GM12878 (cell line): ENCODE measurements at regions not wholly inside any gene's neighbourhood (a gene's known extent, or its start where the extent isn't known, plus 50 kb on each side); places are given as distances from the start of the nearest gene placed in this dataset.

Experiments
- ATAC-seq: fragments of 200-7000 bp; cut with Tn5 transposase; 3 replicates; pipeline ENCODE4 v1.9.1; 2020; ENCODE audit warnings: mild to moderate bottlenecking, moderate library complexity
- BruUV-seq: library from RNA; stranded (reverse); fragments of 400-500 nt; replicated peaks from 2 replicates; lab custom pipeline; 2021; lab: Mats Ljungman, UMichigan
- CTCF ChIA-PET: fragments of 300-600 bp; sonication (Branson Sonifier 250); formaldehyde crosslinking; extraction: SDS; loops from one replicate; lab custom pipeline; 2021; ENCODE audit warnings: inconsistent platforms; lab: Yijun Ruan, JAX
- POLR2A ChIA-PET: fragments of 350-600 bp; formaldehyde crosslinking; extraction: SDS; loops from one replicate; lab custom pipeline; 2021; ENCODE audit warnings: inconsistent platforms; lab: Charles Lee
- RAD21 ChIA-PET: fragments of 300-600 bp; sonication (Branson Sonifier 250); formaldehyde crosslinking; loops from one replicate; lab custom pipeline; 2023; ENCODE audit warnings: antibody characterized with exemption; ENCODE audit not compliant: unreplicated experiment; lab: Charles Lee
- SMC1A ChIA-PET: fragments of 300-600 bp; sonication (Branson Sonifier 250); formaldehyde crosslinking; loops from one replicate; lab custom pipeline; 2023; ENCODE audit not compliant: unreplicated experiment, uncharacterized antibody; lab: Charles Lee
- DNase-seq: peaks from one replicate; pipeline ENCODE4 v3.0.0-alpha.2; 2011; ENCODE audit warnings: low read depth, low spot score
- FAIRE-seq: peaks from 3 replicates; lab custom pipeline; 2011; peaks lifted over from hg19 to GRCh38; lab: Jason Lieb, UNC
- H2AFZ ChIP-seq: 2 replicates; pipeline ENCODE4 v1.6.0; 2011; ENCODE audit warnings: low read depth, low read length, control low read depth; ENCODE audit not compliant: control insufficient read depth
- H3K27ac ChIP-seq: 2 replicates; pipeline ENCODE4 v1.5.1; 2011; ENCODE audit warnings: control low read depth; ENCODE audit not compliant: control insufficient read depth, insufficient read depth
- H3K27me3 ChIP-seq, 2 experiments: replicated peaks in 1 of 2; 2 replicates each; pipeline versions ENCODE4 v1.6.0 to v1.6.1; 2011; ENCODE audit warnings: low read length in 1 of 2; ENCODE audit not compliant: control insufficient read depth in 2 of 2, insufficient read depth in 2 of 2
- H3K36me3 ChIP-seq, 2 experiments: 2 replicates each; pipeline ENCODE4 v1.5.1; 2011; ENCODE audit warnings: low read length in 1 of 2; ENCODE audit not compliant: control insufficient read depth in 2 of 2, insufficient read depth in 2 of 2
- H3K4me1 ChIP-seq: 2 replicates; pipeline ENCODE4 v1.6.1; 2011; ENCODE audit warnings: mild to moderate bottlenecking, low read length, moderate library complexity, mixed read lengths; ENCODE audit not compliant: control insufficient read depth, insufficient read depth
- H3K4me2 ChIP-seq: 2 replicates; pipeline ENCODE4 v1.6.0; 2011; ENCODE audit warnings: control low read depth; ENCODE audit not compliant: control insufficient read depth, insufficient read depth
- H3K4me3 ChIP-seq: fragments of 200-600 bp; sonication (generic); 2 replicates; pipeline ENCODE4 v1.5.1; 2016
- H3K79me2 ChIP-seq: 2 replicates; pipeline ENCODE4 v1.6.0; 2011; ENCODE audit warnings: low read length; ENCODE audit not compliant: control insufficient read depth, insufficient read depth
- H3K9ac ChIP-seq: 2 replicates; pipeline ENCODE4 v1.8.0; 2011; ENCODE audit warnings: low read length, control low read depth, mixed read lengths; ENCODE audit not compliant: control insufficient read depth, insufficient read depth
- H3K9me3 ChIP-seq: replicated peaks from 3 replicates; pipeline ENCODE4 v1.5.1; 2011; ENCODE audit warnings: mild to moderate bottlenecking, low read length; ENCODE audit not compliant: control insufficient read depth, insufficient read depth
- H4K20me1 ChIP-seq: 2 replicates; pipeline ENCODE4 v1.6.0; 2011; ENCODE audit not compliant: control insufficient read depth, insufficient read depth
- CHD2 ChIP-seq: IDR thresholded peaks from 2 replicates; pipeline ENCODE4 v1.6.1; 2011; ENCODE audit warnings: low read depth, low read length, improper control_type of control experiment, borderline replicate concordance
- FOXK2 ChIP-seq: fragments of 450-650 bp; IDR thresholded peaks from 2 replicates; pipeline ENCODE4 v1.6.1; 2017; ENCODE audit warnings: mild to moderate bottlenecking, moderate library complexity
- HSF1 ChIP-seq: fragments of 150-350 bp; IDR thresholded peaks from 2 replicates; pipeline ENCODE4 v1.6.1; 2014; ENCODE audit warnings: mild to moderate bottlenecking, low read depth, low read length
- JUNB ChIP-seq: IDR thresholded peaks from 2 replicates; pipeline ENCODE4 v1.6.1; 2016; ENCODE audit warnings: antibody characterized with exemption, mild to moderate bottlenecking
- NFIC ChIP-seq: IDR thresholded peaks from 2 replicates; pipeline ENCODE4 v1.6.1; 2012; ENCODE audit warnings: low read depth, mild to moderate bottlenecking, inconsistent platforms, low read length, moderate library complexity
- NR2C2 ChIP-seq: IDR thresholded peaks from 2 replicates; pipeline ENCODE4 v1.6.1; 2011; ENCODE audit warnings: borderline replicate concordance, low read depth; ENCODE audit not compliant: control insufficient read depth, insufficient read length
- POLR2AphosphoS2 ChIP-seq: IDR thresholded peaks from 2 replicates; pipeline ENCODE4 v1.6.1; 2011; ENCODE audit warnings: low read depth, mild to moderate bottlenecking, low read length, improper control_type of control experiment, moderate library complexity
- RB1 ChIP-seq: fragments of 450-650 bp; formaldehyde crosslinking; IDR thresholded peaks from 2 replicates; pipeline ENCODE4 v1.6.1; 2017; ENCODE audit warnings: mild to moderate bottlenecking, borderline replicate concordance
- STAT1 ChIP-seq: fragments of 450-650 bp; conservative IDR thresholded peaks from 2 replicates; pipeline ENCODE4 v1.6.1; 2014; ENCODE audit warnings: antibody characterized with exemption, mild to moderate bottlenecking
- TCF12 ChIP-seq: IDR thresholded peaks from 2 replicates; pipeline ENCODE4 v1.6.1; 2011; ENCODE audit warnings: low read depth, mild to moderate bottlenecking, low read length
- WGBS: methylation state at CpG from one replicate; pipeline ENCODE4 v1.1.6; 2016; ENCODE audit warnings: low lambda C conversion rate; ENCODE audit not compliant: insufficient replicate concordance, insufficient coverage; ENCODE audit errors: missing lambda C conversion rate; 5-methylcytosine and 5-hydroxymethylcytosine counted together
- in situ Hi-C: fragments of 300-500 bp; cut with MboI; formaldehyde crosslinking; loops from 9 replicates; pipeline ENCODE4 v1.14.3; 2018; ENCODE audit warnings: mixed read lengths
- intact Hi-C: fragments of 100-400 bp; cut with micrococcal nuclease; formaldehyde crosslinking; loops from one replicate; pipeline ENCODE4 v1.14.2; 2022; ENCODE audit not compliant: unreplicated experiment
- TF ChIP-seq, protein P1 (sequence below): fragments of 450-650 bp; IDR thresholded peaks from 2 replicates; pipeline ENCODE4 v1.6.1; 2017; ENCODE audit warnings: low read depth, mild to moderate bottlenecking, moderate library complexity
- TF ChIP-seq, protein P2 (sequence below): IDR thresholded peaks from 2 replicates; pipeline ENCODE4 v1.6.1; 2012; ENCODE audit warnings: low read depth, low read length, improper control_type of control experiment
- TF ChIP-seq, protein P3 (sequence below): fragments of 150-350 bp; IDR thresholded peaks from 2 replicates; pipeline ENCODE4 v1.6.1; 2016; ENCODE audit warnings: low read depth, low read length

DNA sequence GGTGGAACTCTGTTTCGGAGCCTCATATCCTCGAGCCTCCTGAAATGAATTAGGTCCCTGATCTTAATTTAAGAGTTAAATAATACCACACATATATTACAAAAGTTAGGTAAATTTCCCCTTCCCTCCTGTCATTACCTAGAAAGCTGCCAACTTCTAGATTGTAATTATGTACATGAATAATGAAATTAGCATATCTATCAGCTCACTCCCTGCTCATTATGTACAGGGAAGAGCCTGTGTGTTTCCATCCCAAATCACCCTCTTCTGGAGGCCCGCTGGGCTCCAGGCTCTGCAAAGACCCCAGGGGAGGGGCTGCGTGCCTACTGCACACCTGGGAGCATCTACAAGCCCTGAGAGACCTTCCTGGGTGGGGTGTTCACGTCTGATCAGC, 384.1 kb downstream of the MN1 start:
- POLR2A ChIA-PET: no interaction called here

More for the DNA sequence above, 384.1 kb downstream of the MN1 start:
- TF ChIP-seq STAT1 (no peak), NFIC (no peak), HSF1 (no peak), TCF12 (no peak), FOXK2 (no peak), CHD2 (no peak), POLR2AphosphoS2 (no peak), NR2C2 (no peak), RB1 (no peak), JUNB (no peak)
- TF ChIP-seq, protein P1, sequence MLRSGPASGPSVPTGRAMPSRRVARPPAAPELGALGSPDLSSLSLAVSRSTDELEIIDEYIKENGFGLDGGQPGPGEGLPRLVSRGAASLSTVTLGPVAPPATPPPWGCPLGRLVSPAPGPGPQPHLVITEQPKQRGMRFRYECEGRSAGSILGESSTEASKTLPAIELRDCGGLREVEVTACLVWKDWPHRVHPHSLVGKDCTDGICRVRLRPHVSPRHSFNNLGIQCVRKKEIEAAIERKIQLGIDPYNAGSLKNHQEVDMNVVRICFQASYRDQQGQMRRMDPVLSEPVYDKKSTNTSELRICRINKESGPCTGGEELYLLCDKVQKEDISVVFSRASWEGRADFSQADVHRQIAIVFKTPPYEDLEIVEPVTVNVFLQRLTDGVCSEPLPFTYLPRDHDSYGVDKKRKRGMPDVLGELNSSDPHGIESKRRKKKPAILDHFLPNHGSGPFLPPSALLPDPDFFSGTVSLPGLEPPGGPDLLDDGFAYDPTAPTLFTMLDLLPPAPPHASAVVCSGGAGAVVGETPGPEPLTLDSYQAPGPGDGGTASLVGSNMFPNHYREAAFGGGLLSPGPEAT: no peak
- TF ChIP-seq, protein P2, sequence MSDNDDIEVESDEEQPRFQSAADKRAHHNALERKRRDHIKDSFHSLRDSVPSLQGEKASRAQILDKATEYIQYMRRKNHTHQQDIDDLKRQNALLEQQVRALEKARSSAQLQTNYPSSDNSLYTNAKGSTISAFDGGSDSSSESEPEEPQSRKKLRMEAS: no peak
- TF ChIP-seq, protein P3, sequence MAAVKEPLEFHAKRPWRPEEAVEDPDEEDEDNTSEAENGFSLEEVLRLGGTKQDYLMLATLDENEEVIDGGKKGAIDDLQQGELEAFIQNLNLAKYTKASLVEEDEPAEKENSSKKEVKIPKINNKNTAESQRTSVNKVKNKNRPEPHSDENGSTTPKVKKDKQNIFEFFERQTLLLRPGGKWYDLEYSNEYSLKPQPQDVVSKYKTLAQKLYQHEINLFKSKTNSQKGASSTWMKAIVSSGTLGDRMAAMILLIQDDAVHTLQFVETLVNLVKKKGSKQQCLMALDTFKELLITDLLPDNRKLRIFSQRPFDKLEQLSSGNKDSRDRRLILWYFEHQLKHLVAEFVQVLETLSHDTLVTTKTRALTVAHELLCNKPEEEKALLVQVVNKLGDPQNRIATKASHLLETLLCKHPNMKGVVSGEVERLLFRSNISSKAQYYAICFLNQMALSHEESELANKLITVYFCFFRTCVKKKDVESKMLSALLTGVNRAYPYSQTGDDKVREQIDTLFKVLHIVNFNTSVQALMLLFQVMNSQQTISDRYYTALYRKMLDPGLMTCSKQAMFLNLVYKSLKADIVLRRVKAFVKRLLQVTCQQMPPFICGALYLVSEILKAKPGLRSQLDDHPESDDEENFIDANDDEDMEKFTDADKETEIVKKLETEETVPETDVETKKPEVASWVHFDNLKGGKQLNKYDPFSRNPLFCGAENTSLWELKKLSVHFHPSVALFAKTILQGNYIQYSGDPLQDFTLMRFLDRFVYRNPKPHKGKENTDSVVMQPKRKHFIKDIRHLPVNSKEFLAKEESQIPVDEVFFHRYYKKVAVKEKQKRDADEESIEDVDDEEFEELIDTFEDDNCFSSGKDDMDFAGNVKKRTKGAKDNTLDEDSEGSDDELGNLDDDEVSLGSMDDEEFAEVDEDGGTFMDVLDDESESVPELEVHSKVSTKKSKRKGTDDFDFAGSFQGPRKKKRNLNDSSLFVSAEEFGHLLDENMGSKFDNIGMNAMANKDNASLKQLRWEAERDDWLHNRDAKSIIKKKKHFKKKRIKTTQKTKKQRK: no peak
- H3K4me2 ChIP-seq: no peak overlapping the region
- H3K27me3 ChIP-seq: no peaks in the 10 kb centered on the region
- intact Hi-C loops (no loop called here), in situ Hi-C loops (no loop called here)
- H3K4me1 ChIP-seq: no peaks in the 10 kb centered on the region
- no peaks in the 10 kb centered on the region for H4K20me1 ChIP-seq
- DNase-seq: no peak
- FAIRE-seq: no peak
- H3K36me3 ChIP-seq: no peaks in the 10 kb centered on the region
- H3K9ac ChIP-seq: no peak overlapping the region
- H3K9me3 ChIP-seq: no peaks in the 10 kb centered on the region
- no TSS peak for BruUV-seq
- no peaks in the 10 kb centered on the region for H3K79me2 ChIP-seq
- SMC1A ChIA-PET: no interaction called here
- H3K4me3 ChIP-seq: no peak overlapping the region
- WGBS: 4% methylated on average over 5 of the region's 5 CpGs
- RAD21 ChIA-PET: no interaction called here
- no peak overlapping the region for H2AFZ ChIP-seq
- ATAC-seq: no peak
- H3K27ac ChIP-seq: no peak overlapping the region
- CTCF ChIA-PET: no interaction called here
